ENCODE measurements at regions not wholly inside any gene's neighbourhood (a gene's known extent, or its start where the extent isn't known, plus 50 kb on each side); places are given as distances from the start of the nearest gene placed in this dataset.
"Not testable (repeated sequence)": the region's sequence is repeated elsewhere in the genome, so short reads cannot be mapped to it uniquely, and the experiment has no call there.

GRCh38 chr6:17219098-17219497 lies 62.1 kb upstream of the RBM24 start:
- Mint-ChIP-seq H3K27me3 (peaks cover 17% of the 10 kb centered on the region), H3K9me3 (peaks cover 2 to 12% of the 10 kb centered on the region in 2 donors), H3K4me1 (no peaks in the 10 kb centered on the region), H3K27ac (no peak overlapping the region), H3K4me3 (no peak overlapping the region)
- ATAC-seq: no peak
- no peak for DNase-seq

GRCh38 chr6:17220040-17220910 lies 60.9 kb upstream of the RBM24 start:
- H3K4me3 Mint-ChIP-seq: no peak overlapping the region
- DNase-seq (no peak), ATAC-seq (no peak)
- peaks cover 3 to 16% of the 10 kb centered on the region in 2 donors for H3K9me3 Mint-ChIP-seq
- peaks cover 17% of the 10 kb centered on the region for H3K27me3 Mint-ChIP-seq
- H3K27ac Mint-ChIP-seq: no peak overlapping the region
- H3K4me1 Mint-ChIP-seq: no peaks in the 10 kb centered on the region

- no peaks in the 10 kb centered on the region for H3K4me1 Mint-ChIP-seq
- peaks cover 3 to 10% of the 10 kb centered on the region in 2 donors for H3K9me3 Mint-ChIP-seq
- H3K27me3 Mint-ChIP-seq: peaks cover 14% of the 10 kb centered on the region
- DNase-seq (no peak), ATAC-seq (no peak)
- no peak overlapping the region for H3K4me3 Mint-ChIP-seq
- H3K27ac Mint-ChIP-seq: no peak overlapping the region
Observed at GRCh38 chr6:17224056-17224455, 57.1 kb upstream of the RBM24 start.

- not testable (repeated sequence) for H3K4me1 Mint-ChIP-seq, H3K4me3 Mint-ChIP-seq, H3K27ac Mint-ChIP-seq, DNase-seq, ATAC-seq
- Mint-ChIP-seq H3K27me3 (peaks cover 11% of the 10 kb centered on the region), H3K9me3 (peaks cover 3 to 10% of the 10 kb centered on the region in 2 donors)
Observed at GRCh38 chr6:17224501-17224900, 56.7 kb upstream of the RBM24 start.

GRCh38 chr6:17225767-17226630 lies 55.2 kb upstream of the RBM24 start:
- no peak for ATAC-seq
- H3K9me3 Mint-ChIP-seq: peaks cover 3 to 10% of the 10 kb centered on the region in 2 donors
- DNase-seq: no peak
- H3K27ac Mint-ChIP-seq: no peak overlapping the region
- no peaks in the 10 kb centered on the region for H3K27me3 Mint-ChIP-seq
- no peak overlapping the region for H3K4me3 Mint-ChIP-seq
- no peaks in the 10 kb centered on the region for H3K4me1 Mint-ChIP-seq

- no peak overlapping the region for H3K4me3 Mint-ChIP-seq
- H3K9me3 Mint-ChIP-seq: peaks cover 4 to 10% of the 10 kb centered on the region in 2 donors
- no peak for DNase-seq
Observed at GRCh38 chr6:17226786-17227233, 54.4 kb upstream of the RBM24 start.

GRCh38 chr6:17227403-17227802 lies 53.8 kb upstream of the RBM24 start:
- ATAC-seq (no peak), DNase-seq (no peak)
- H3K27ac Mint-ChIP-seq: no peak overlapping the region
- peaks cover 7 to 10% of the 10 kb centered on the region in 2 donors for H3K9me3 Mint-ChIP-seq
- no peak overlapping the region for H3K4me3 Mint-ChIP-seq
- no peaks in the 10 kb centered on the region for H3K27me3 Mint-ChIP-seq
- no peaks in the 10 kb centered on the region for H3K4me1 Mint-ChIP-seq

More at GRCh38 chr6:17226786-17227233, 54.4 kb upstream of the RBM24 start:
- Mint-ChIP-seq H3K27me3 (no peaks in the 10 kb centered on the region), H3K4me1 (no peaks in the 10 kb centered on the region), H3K27ac (no peak overlapping the region)
- ATAC-seq: no peak
